Testis (tissue), 2 donors: ENCODE measurements at regions not wholly inside any gene's neighbourhood (a gene's known extent, or its start where the extent isn't known, plus 50 kb on each side); places are given as distances from the start of the nearest gene placed in this dataset.

Experiments
- POLR2A ChIP-seq: fragments of 450-650 bp; IDR thresholded peaks from one replicate; pipeline ENCODE4 v1.6.1; 2017; ENCODE audit warnings: antibody characterized with exemption, mild to moderate bottlenecking, moderate library complexity
- TF ChIP-seq, protein P1 (sequence below), 3 experiments: fragments of 450-650 bp in 2 of 3; fragments of 200-600 bp in 1 of 3; sonication (generic) in 1 of 3; IDR thresholded peaks; one replicate each; pipeline ENCODE4 v1.5.1; 2016 to 2019; ENCODE audit warnings: antibody characterized with exemption in 3 of 3, mild to moderate bottlenecking in 2 of 3, moderate library complexity in 1 of 3

DNA sequence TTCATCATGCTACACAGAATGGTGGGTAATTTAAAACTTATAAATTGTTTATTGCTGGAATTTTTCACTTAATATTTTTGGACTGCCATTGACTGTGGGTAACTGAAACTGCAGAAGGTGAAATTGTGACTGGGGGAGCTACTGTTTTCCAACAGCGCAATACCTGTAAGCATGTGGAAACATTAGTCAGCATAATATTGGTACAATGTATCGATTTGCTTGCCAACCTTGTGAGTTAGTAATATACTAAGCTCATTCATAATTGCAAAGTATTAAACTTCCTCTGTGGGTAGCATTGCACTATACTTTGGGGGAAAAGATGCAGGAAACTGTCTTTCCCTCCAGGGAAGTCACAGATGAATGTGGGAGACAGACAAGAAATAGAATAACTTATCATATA is 766.5 kb downstream of the HDGFL1 start:
- TF ChIP-seq, protein P1, sequence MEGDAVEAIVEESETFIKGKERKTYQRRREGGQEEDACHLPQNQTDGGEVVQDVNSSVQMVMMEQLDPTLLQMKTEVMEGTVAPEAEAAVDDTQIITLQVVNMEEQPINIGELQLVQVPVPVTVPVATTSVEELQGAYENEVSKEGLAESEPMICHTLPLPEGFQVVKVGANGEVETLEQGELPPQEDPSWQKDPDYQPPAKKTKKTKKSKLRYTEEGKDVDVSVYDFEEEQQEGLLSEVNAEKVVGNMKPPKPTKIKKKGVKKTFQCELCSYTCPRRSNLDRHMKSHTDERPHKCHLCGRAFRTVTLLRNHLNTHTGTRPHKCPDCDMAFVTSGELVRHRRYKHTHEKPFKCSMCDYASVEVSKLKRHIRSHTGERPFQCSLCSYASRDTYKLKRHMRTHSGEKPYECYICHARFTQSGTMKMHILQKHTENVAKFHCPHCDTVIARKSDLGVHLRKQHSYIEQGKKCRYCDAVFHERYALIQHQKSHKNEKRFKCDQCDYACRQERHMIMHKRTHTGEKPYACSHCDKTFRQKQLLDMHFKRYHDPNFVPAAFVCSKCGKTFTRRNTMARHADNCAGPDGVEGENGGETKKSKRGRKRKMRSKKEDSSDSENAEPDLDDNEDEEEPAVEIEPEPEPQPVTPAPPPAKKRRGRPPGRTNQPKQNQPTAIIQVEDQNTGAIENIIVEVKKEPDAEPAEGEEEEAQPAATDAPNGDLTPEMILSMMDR (IDR thresholded peaks at IDR 0.05), result no peak
- no peak for TF ChIP-seq POLR2A
